HG02970 (cell line): ENCODE measurements at regions not wholly inside any gene's neighbourhood (a gene's known extent, or its start where the extent isn't known, plus 50 kb on each side); places are given as distances from the start of the nearest gene placed in this dataset.
"Not testable (repeated sequence)": the region's sequence is repeated elsewhere in the genome, so short reads cannot be mapped to it uniquely, and the experiment has no call there.

ENCODE experiments used
- ATAC-seq: cut with Tn5 transposase; IDR thresholded peaks from one replicate; pipeline ENCODE4 v1.9.1; 2021; ENCODE audit warnings: mild to moderate bottlenecking, moderate library complexity, moderate number of reproducible peaks; ENCODE audit not compliant: unreplicated experiment, low FRiP score

- no peak for ATAC-seq
Measured at GRCh38 chrX:113790987-113791386, 792.9 kb upstream of the HTR2C start.

- not testable (repeated sequence) for ATAC-seq
Measured at GRCh38 chrX:113784754-113785153, 799.1 kb upstream of the HTR2C start.

- no peak for ATAC-seq
Measured at GRCh38 chrX:113770806-113771205, 813.1 kb upstream of the HTR2C start.

GRCh38 chrX:113770071-113770470, 813.8 kb upstream of the HTR2C start:
- no peak for ATAC-seq

DNA sequence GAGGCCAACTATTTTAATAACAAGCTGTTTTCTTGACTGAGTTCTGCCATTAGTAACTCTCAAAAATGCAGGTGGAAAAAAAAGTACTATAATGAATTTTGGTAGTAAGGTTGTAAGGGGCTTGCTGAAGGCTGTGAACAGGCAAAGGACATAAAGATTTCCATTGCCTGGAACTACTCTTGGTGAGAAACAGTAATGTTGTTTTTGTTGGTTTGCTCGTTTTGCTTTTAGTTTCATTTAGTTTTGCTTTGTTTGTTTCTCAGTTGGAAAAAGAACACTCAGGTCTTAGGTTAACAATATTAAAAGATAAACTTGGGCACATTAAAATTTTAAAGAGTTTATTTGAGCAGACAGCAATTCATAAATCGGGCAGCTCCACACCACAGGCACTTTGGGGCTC, 824.5 kb upstream of the HTR2C start:
- ATAC-seq, result no peak

- ATAC-seq, result no peak
Measured at GRCh38 chrX:113747274-113747973, 836.5 kb upstream of the HTR2C start.

- no peak for ATAC-seq
Measured at GRCh38 chrX:113743069-113743468, 840.8 kb upstream of the HTR2C start.

DNA sequence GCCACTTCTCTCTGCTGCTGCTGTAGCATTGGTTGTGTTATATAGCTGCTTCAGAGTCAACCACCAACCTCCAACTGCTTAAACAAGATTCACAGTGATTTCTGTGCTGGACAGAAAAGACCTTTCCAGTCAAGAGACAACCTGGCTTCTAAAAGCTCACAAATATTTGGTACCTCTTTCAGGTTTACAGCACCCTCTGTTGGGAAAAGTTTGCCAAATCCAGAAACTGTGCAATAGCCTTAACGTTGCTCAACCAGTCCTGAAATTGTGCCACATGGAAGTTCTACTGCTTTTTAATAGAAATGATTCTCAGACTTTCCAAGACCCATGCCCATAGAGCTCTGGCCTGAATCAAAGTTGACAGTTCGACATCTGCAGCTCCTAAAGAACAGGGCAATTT, 842.1 kb upstream of the HTR2C start:
- ATAC-seq, result no peak

- ATAC-seq, result no peak
Measured at GRCh38 chrX:113728937-113729336, 854.9 kb upstream of the HTR2C start.

GRCh38 chrX:113726898-113727297, 857.0 kb upstream of the HTR2C start:
- no peak for ATAC-seq

GRCh38 chrX:113726466-113726865, 857.4 kb upstream of the HTR2C start:
- no peak for ATAC-seq

GRCh38 chrX:113726009-113726408, 857.9 kb upstream of the HTR2C start:
- no peak for ATAC-seq

GRCh38 chrX:113699939-113700338, 859.3 kb upstream of the AMOT start:
- ATAC-seq, result no peak

DNA sequence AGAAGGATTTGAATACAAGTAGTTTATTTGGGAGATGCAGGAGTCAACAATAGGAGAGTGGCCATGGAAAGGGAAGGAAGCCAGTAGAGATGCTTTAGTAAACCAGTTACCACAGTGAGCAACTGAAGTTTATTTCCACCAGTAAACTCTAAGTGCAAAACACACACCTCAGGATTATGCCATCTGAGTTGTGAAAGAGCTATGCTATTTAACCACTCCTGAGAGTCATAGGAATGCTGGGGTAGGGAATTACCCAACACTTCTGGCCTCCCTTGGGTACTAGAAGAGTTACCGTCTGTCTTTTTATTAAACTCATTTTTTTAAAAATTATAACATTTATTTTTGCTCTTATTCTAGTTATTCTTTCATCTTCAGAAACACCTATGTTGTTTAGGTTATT, 834.6 kb upstream of the AMOT start:
- ATAC-seq, result no peak

DNA sequence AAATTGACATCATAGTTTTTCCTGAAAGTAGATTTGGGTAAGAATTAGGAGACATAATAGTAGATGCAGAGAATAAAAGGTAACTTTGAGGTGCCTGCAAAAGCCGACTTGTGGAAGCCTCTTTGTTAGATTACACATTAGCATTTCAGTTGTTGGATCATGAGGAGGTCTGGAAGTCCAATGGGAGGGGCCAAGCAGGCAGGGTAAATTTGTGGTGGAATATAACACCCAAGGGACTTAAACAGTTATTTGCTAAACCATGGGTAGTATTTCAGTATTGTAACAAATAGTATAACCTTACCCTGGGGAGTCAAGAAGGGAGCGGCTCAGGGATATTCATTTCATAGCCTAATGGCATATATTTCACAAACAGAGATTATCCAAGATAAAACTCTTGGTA, 810.7 kb upstream of the AMOT start:
- no peak for ATAC-seq

- ATAC-seq, result no peak
Measured at GRCh38 chrX:113644426-113644825, 803.8 kb upstream of the AMOT start.

- no peak for ATAC-seq
Measured at GRCh38 chrX:113634565-113634964, 793.9 kb upstream of the AMOT start.

DNA sequence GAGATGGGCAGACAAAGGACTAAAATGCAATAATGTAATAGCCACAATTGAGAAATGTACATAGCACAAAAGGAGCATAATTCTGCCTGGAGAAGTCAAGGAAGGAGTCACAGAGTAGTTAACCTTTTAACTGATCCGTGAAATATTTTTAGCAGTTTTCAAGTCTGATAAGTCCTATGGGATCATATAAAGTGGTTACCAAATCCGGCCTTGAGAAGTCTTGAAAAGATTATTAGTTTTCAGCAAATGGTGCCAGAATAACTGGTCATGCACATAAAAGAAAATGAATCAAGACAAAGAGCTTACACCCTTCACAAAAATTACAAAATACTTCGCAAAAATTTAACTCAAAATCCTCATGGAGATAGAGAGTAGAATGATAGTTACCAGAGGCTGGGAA, 788.7 kb upstream of the AMOT start:
- no peak for ATAC-seq

GRCh38 chrX:113594123-113594841, 753.7 kb upstream of the AMOT start:
- ATAC-seq, result no peak

DNA sequence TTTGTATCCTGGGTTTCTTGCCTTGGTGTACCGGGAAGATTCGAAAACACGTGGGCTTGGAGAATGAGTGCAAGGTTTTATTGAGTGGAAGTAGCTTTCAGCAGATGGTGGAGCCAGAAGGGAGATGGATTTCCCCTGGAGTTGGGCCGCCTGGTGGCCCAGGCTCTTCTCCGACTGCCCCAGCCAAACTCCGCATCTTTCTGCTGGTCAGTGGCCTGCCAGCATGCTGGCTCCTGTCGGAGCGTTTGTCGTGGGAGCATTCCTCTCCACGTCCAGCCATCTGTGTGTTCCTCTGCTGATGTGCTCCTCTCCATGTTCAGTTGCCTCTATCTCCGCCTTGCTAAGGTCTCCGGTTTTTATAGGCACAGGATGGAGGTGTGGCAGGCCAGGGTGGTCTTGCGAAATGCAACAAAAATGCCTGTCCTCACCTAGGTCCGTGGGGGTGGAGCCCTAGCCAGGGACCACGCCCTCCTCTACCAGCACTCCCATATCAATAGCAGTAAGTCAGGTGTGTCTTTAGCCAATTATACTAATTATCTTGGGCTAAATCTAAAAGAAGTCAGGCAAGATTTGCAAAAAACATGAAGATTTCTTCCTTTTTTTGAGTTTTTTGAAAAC, 745.8 kb upstream of the AMOT start:
- no peak for ATAC-seq

GRCh38 chrX:113580486-113580885, 739.9 kb upstream of the AMOT start:
- no peak for ATAC-seq

- no peak for ATAC-seq
Measured at GRCh38 chrX:113558576-113558975, 717.9 kb upstream of the AMOT start.
